ENCODE measurements at regions not wholly inside any gene's neighbourhood (a gene's known extent, or its start where the extent isn't known, plus 50 kb on each side); places are given as distances from the start of the nearest gene placed in this dataset.

DNA sequence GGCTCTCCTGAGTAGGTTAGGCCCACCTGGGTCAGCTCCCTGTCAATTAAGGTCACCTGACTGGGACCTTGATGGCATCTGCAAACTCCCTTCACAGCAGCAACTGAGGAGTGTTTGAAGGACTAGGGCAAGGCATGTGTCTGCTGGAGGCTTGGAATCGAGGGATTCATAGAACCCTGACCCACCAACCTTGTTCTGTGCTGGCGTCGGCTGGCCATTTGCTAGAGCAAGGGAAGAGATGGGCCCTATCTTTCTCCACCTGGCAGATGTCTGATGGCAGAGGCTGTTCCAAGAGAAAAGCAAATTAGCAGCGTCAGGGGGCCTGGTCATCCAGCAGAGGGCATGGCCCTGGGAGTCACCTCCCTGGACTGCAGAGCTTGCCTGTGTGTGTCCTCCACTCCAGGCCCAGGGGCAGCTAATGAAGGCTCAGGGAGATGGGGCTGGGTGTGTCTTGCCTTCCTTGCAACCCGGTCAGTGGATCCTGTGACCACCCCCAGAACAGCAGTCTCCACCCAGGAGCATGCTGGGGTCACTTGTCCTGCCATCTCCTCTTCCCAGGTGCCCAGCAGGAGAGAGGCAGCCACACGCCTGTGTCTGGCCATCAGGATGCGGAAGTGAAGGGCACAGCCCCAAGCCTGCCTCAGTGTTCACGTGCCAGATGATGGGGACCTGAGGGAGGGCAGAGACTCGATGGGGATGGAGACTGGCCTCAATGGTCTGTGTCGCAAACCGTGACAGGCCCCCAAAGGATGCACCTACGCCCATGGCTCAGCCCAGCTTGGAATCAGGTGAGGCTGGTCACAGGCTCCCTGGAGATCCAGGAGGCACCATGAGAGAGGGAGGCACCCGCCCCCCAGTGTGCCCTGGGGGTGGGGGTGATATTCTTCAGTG is 53.9 kb downstream of the BARX1 start:
- TF ChIP-seq CTCF (IDR thresholded peaks at IDR 0.05): no peak
- no peak for TF ChIP-seq EP300 (IDR thresholded peaks at IDR 0.05)
